GM12875 (cell line): ENCODE measurements at regions not wholly inside any gene's neighbourhood (a gene's known extent, or its start where the extent isn't known, plus 50 kb on each side); places are given as distances from the start of the nearest gene placed in this dataset.

Experiments used
- H3K4me3 ChIP-seq: one replicate; pipeline ENCODE4 v1.5.1; 2011; ENCODE audit warnings: low read depth, low read length, control low read depth
- TF ChIP-seq, protein P1 (sequence below): IDR thresholded peaks from 2 replicates; pipeline ENCODE4 v1.5.1; 2011; ENCODE audit warnings: low read depth, mild to moderate bottlenecking, control low read depth, inconsistent platforms, low read length, moderate library complexity, borderline replicate concordance; ENCODE audit not compliant: insufficient read depth

DNA sequence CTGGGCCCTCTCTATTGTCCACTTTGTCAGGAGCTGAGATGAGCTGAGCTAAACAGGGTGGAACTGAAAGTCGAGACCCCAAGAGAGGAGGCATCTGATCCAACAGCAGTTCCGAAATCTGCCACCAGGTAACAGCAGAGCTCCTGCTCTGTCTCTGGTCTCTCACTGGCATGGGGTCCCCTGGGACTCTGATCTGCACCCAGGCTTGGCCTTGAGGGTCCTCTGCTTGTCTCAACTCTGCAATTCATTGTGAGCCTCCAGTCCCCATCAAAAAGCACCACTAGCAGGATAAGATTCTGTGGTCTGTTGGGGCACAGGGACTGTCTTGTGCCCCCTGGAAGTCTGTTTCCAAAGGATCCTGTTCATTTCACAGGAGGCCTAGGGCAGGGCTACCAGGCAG, 62.5 kb upstream of the TOP1 start:
- TF ChIP-seq, protein P1, sequence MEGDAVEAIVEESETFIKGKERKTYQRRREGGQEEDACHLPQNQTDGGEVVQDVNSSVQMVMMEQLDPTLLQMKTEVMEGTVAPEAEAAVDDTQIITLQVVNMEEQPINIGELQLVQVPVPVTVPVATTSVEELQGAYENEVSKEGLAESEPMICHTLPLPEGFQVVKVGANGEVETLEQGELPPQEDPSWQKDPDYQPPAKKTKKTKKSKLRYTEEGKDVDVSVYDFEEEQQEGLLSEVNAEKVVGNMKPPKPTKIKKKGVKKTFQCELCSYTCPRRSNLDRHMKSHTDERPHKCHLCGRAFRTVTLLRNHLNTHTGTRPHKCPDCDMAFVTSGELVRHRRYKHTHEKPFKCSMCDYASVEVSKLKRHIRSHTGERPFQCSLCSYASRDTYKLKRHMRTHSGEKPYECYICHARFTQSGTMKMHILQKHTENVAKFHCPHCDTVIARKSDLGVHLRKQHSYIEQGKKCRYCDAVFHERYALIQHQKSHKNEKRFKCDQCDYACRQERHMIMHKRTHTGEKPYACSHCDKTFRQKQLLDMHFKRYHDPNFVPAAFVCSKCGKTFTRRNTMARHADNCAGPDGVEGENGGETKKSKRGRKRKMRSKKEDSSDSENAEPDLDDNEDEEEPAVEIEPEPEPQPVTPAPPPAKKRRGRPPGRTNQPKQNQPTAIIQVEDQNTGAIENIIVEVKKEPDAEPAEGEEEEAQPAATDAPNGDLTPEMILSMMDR = peak; percentile 68
- H3K4me3 ChIP-seq = no peak overlapping the region

DNA sequence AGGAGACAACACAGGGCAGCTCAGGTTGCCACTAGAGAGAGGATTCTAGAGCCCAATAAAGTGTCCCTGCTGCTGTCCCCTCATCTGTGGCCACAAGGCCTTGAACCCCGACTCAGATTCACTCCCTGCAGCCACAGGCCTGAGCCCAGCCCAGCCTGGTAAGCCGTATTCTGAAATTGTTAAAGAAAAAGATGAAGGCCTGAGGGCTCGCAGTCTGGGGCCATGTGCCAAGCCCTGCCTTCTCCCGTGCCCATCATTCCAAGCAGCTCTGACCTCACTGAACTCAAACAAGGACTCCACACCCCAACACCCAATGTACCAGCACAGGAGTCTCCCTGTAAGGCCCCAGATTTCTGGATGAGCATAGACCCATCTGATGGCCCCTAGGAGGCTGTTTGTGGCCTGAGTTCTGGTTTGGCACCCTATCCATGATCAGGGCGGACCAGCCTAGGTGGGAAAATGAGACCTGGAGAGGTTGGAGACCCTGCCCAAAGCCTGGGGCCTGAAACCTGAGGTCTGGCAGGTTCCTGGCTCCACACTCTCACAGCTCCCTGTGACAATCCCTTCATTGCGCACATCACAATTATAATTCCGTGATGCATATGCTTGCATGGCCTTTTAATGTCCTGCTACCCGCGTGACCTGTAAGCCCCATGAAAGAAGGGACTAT, 62.0 kb upstream of the TOP1 start:
- TF ChIP-seq, protein P1 = no peak
- no peak overlapping the region for H3K4me3 ChIP-seq

DNA sequence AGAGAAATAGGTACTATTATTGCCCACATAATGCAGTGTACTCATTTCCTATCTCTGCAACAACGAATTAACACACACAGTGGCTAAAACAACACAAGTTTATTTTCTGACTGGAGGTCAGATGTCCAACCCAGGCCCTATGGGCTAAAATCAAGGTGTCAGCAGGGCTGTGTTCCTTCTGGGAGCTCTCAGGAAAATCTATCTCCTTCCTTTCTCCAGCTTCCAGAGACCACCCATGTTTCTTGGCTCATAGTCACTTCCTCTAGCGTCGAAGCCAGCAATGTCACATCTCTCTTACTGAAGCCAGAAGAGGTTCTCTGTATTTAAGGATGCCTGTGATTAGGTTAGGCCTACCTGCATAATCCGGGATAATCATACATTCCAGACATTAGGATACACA, 60.9 kb upstream of the TOP1 start:
- TF ChIP-seq, protein P1 = no peak
- no peak overlapping the region for H3K4me3 ChIP-seq

DNA sequence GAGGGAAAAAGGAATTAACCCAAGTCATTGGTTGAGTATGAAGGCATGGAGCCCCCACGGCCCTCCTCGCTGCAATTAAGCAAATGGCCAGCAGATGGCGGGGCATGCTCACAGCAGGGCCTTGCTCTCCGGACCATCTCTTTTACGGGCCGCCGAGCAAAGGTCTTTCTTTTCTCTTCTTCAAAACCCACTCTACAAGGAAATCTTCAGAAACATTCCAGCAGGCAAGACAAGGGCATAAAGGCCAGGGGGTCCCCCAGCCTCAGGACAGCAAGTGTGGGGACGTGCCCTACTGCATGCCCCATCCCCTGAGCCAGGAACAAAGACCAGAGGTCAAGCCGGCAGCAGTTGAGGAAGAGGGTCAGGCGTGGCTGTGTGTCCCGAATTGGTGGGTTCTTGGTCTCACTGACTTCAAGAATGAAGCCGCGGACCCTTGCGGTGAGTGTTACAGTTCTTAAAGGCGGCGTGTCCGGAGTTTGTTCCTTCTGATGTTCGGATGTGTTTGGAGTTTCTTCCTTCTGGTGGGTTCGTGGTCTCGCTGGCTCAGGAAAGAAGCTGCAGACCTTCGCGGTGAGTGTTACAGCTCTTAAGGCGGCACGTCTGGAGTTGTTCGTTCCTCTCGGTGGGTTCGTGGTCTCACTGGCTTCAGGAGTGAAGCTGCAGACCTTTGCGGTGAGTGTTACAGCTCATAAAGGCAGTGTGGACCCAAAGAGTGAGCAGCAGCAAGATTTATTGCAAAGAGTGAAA, 59.6 kb upstream of the TOP1 start:
- TF ChIP-seq, protein P1 = peak; percentile 90
- H3K4me3 ChIP-seq = peak overlapping the region; percentile 21

DNA sequence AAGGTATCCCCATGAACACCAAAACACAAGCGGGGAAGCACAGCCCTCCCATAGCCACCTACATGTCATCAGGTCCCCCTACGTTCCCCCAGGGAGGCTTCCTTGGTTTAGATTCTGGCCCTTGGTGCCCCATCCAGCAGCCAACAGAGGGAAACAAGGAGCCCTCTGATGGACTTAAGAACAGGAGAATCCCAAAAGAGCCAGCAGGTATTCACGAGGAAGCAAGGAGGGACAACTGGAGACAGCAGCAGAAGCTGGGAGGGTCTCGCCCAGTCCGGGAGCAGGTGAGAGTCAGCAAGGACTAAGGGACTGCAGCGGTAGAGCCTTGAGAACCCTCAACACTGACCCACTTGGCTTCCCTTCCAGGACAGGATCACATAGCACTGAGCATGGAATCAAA, 58.4 kb upstream of the TOP1 start:
- H3K4me3 ChIP-seq = no peak overlapping the region
- TF ChIP-seq, protein P1 = no peak

DNA sequence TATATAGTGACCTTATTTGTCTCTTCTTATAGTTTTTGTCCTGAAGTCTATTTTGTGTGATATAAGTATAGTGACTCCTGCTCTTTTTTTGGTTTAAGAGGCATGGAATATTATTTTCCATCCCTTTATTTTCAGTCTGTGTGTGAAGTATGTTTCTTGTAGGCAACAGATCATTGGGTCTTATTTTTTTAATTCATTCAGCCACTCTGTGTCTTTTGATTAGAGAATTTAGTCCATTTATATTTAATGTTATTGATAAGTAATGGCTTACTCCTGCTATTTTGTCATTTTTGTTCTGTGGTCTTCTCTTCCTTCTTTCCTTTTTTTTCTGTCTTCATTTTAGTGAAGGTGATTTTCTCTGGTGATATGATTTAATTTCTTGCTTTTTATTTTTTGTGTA, 51.4 kb upstream of the TOP1 start:
- H3K4me3 ChIP-seq = no peak overlapping the region
- TF ChIP-seq, protein P1 = no peak

DNA sequence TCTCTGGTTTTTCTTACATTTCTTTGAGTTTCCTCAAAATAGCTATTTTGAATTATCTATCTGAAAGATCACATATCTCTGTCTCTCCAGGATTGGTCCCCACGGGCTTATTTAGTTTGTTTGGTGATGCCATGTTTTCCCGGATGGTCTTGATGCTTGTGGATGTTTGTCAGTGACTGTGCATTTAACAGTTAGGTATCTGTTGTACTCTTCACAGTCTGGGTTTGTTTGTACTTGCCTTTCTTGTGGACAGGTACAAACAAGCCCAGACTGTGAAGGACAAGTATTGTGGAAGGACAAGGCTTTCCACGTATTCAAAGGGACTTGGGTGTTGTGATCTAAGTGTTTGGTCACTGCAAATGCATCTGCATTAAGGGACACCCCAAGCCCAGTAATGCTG, 49.9 kb upstream of the TOP1 start:
- TF ChIP-seq, protein P1 = no peak
- no peak overlapping the region for H3K4me3 ChIP-seq
